Epithelial cell of esophagus (primary cell): ENCODE measurements at regions not wholly inside any gene's neighbourhood (a gene's known extent, or its start where the extent isn't known, plus 50 kb on each side); places are given as distances from the start of the nearest gene placed in this dataset.

Experiments used
- DNase-seq: peaks from one replicate; pipeline ENCODE4 v3.0.0; 2010; ENCODE audit warnings: low read depth
- H3K4me3 ChIP-seq: 2 replicates; pipeline ENCODE4 v1.5.1; 2011; ENCODE audit warnings: mild to moderate bottlenecking, low read length, control low read depth
- TF ChIP-seq, protein P1 (sequence below): IDR thresholded peaks from 2 replicates; pipeline ENCODE4 v1.5.1; 2011; ENCODE audit warnings: low read depth, mild to moderate bottlenecking, low read length, control low read depth, inconsistent platforms; ENCODE audit not compliant: insufficient read depth; ENCODE audit errors: missing control alignments

DNA sequence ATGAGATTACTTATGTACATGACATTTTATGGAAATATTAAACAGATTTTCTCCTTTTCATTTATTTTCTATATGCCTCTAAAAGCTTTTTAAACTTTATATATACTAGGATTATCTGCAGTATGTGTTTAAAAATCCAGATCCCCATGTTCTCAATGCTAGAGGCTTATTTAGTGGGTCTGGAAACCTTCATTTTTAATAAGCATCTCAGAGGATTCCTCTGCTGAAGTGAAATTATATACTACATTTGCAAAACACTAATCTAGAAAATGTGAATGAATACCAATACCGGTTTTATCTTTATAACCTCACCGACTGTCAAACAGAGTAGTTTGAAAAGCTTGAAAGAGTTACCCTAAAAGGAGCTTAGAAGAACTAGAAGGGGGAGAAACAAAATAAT is 863.8 kb upstream of the ZWINT start:
- H3K4me3 ChIP-seq = no peak overlapping the region
- DNase-seq = no peak
- TF ChIP-seq, protein P1, sequence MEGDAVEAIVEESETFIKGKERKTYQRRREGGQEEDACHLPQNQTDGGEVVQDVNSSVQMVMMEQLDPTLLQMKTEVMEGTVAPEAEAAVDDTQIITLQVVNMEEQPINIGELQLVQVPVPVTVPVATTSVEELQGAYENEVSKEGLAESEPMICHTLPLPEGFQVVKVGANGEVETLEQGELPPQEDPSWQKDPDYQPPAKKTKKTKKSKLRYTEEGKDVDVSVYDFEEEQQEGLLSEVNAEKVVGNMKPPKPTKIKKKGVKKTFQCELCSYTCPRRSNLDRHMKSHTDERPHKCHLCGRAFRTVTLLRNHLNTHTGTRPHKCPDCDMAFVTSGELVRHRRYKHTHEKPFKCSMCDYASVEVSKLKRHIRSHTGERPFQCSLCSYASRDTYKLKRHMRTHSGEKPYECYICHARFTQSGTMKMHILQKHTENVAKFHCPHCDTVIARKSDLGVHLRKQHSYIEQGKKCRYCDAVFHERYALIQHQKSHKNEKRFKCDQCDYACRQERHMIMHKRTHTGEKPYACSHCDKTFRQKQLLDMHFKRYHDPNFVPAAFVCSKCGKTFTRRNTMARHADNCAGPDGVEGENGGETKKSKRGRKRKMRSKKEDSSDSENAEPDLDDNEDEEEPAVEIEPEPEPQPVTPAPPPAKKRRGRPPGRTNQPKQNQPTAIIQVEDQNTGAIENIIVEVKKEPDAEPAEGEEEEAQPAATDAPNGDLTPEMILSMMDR = no peak

DNA sequence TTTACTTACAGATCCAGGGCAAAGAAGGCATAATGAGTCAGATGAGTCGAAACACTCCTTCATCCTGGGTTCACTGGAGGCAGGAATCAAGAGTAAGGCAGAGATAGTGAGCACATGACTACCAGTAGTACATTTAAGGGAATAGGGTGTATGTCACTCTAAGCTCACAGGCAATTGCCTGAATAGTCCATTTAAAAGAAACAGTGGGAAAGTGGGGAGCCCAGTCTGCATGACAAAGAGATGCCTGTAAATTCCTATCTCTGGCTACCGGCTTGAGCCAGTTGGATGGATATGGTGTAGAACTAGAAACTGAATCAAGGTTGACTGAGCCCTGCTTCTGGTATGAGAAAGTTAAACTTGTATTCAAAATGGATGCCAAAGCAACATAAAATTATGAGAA is 861.5 kb upstream of the ZWINT start:
- no peak overlapping the region for H3K4me3 ChIP-seq
- TF ChIP-seq, protein P1 = no peak
- no peak for DNase-seq

DNA sequence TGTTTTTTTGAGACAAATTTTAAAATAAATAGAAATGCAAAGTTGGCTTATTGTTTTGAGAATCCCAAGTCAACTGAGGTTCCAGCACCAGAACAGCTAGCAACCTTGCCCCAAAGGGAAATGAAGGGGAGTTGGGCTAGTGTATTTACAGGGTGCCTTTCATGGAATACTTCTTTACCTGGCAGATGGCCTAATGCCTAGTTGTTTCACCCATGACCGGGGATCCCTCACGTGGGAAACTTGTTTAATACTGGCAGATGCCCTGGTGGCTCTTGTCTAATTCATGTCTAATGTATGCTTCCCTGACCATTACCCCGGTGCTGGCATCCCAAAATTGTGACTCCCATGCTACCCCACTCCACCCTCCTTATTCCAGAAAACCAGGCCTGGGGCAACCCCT is 861.1 kb upstream of the ZWINT start:
- H3K4me3 ChIP-seq = no peak overlapping the region
- no peak for DNase-seq
- TF ChIP-seq, protein P1 = no peak

DNA sequence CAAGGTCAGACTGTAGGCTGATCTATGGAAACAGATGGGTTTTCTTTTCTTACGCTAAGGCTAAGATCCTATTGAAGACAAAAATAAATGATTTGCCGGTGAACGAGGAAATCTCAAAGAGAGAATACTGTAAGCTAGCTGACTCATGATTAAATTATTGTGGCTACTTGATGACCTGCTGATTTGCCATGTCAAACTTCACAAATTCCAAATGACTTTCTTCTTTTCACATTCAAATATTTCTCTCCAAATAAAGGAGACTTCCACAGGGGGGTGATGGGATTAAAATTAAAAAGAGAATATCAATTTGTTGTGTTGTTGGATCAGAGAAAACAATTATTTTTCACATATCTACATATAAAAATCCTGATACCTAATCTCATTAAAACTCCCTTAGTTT is 860.6 kb upstream of the ZWINT start:
- DNase-seq = no peak
- no peak overlapping the region for H3K4me3 ChIP-seq
- TF ChIP-seq, protein P1 = no peak

DNA sequence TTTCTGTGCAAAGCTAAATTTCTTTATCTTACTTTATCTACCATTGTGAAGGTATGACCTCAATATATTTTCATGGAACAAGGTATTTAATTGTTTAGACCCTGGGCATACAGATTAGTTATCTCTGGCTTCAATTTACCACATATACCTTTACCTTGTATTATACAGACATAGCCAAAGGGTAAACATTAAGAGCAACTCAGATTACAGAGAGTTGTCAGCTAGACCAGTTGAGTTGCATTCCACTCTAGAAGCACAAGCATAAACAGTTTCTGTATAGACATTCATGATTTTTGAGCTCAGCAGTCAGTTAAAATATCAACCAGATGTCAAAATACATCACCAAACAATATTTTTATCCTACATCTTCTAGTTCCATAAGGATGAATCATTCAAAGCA is 857.3 kb upstream of the ZWINT start:
- peak; percentile 47 for DNase-seq
- TF ChIP-seq, protein P1 = no peak
- no peak overlapping the region for H3K4me3 ChIP-seq

DNA sequence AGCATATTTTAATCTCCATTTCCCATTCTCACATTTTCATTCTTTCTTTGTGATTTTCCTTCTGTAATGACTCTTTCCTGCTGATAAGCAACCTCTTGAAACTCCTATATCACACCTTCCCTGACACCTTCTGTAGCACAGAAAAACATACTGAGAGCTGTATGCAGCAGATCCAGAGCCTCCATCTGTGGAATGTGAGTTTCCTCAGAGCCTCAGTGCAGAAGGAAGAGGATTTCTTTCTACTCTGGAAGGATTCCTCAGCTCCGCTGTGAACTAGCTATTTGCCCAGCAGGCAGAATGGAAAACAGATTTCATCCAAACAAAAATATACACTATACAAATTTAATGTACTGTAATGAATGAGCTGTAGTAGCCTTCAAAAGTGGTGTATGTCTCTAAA is 841.3 kb upstream of the ZWINT start:
- TF ChIP-seq, protein P1 = no peak

DNA sequence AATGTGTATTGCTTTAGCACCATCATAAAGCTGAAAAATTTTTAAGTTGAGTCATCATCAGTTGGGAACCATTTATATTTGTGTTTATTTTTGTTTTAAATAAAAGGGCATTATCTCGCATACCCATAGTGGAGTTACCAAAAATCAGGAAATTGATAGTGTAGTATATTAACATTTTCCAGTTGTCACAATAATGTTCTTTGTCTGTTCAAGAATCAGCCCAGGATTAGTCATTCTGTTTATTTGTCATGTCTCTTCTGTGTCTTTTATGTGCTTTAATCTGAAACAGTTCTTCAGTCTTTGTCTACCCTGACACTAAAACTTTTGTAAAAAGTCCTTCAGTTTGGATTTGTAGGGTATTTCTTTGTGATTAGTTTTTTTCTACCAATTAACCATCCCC is 827.8 kb upstream of the ZWINT start:
- TF ChIP-seq, protein P1 = no peak
- no peak overlapping the region for H3K4me3 ChIP-seq
- DNase-seq = no peak

More for the DNA sequence above, 841.3 kb upstream of the ZWINT start:
- no peak overlapping the region for H3K4me3 ChIP-seq
- no peak for DNase-seq
